GM23338 (cell line): ENCODE measurements at regions not wholly inside any gene's neighbourhood (a gene's known extent, or its start where the extent isn't known, plus 50 kb on each side); places are given as distances from the start of the nearest gene placed in this dataset.

ENCODE experiments used
- ATAC-seq: fragments of 200-7000 bp; cut with Tn5 transposase; 3 replicates; pipeline ENCODE4 v1.9.1; 2020
- DNase-seq: peaks from one replicate; pipeline ENCODE4 v3.0.0-alpha.2; 2015; ENCODE audit warnings: low spot score
- H2AFZ ChIP-seq: fragments of 200-600 bp; sonication (generic); 2 replicates; pipeline ENCODE4 v1.8.0; 2016; ENCODE audit warnings: antibody characterized with exemption, mild to moderate bottlenecking, moderate library complexity
- H3F3A ChIP-seq: fragments of 200-600 bp; sonication (generic); replicated peaks from 2 replicates; pipeline ENCODE4 v1.8.0; 2017; ENCODE audit warnings: antibody characterized with exemption, mixed run types, low read depth
- H3K27ac ChIP-seq: fragments of 200-600 bp; sonication (generic); 2 replicates; pipeline ENCODE4 v1.6.1; 2016; ENCODE audit warnings: low read depth
- H3K27me3 ChIP-seq: fragments of 200-600 bp; sonication (generic); 2 replicates; pipeline ENCODE4 v1.8.0; 2016; ENCODE audit warnings: mild to moderate bottlenecking, mixed run types, moderate library complexity; ENCODE audit not compliant: insufficient read depth
- H3K36me3 ChIP-seq: fragments of 200-600 bp; sonication (generic); 2 replicates; pipeline ENCODE4 v1.8.0; 2016; ENCODE audit warnings: mild to moderate bottlenecking; ENCODE audit not compliant: insufficient read depth
- H3K4me1 ChIP-seq: fragments of 200-600 bp; sonication (generic); 2 replicates; pipeline ENCODE4 v1.8.0; 2016; ENCODE audit warnings: mild to moderate bottlenecking, moderate library complexity; ENCODE audit not compliant: insufficient read depth
- H3K4me2 ChIP-seq: fragments of 200-600 bp; sonication (generic); 2 replicates; pipeline ENCODE4 v1.7.1; 2017; ENCODE audit warnings: mixed run types
- H3K4me3 ChIP-seq: fragments of 200-600 bp; sonication (generic); 2 replicates; pipeline ENCODE4 v1.6.1; 2016; ENCODE audit warnings: mixed run types
- H3K79me2 ChIP-seq: fragments of 200-600 bp; sonication (generic); replicated peaks from 2 replicates; pipeline ENCODE4 v1.8.0; 2017; ENCODE audit warnings: mild to moderate bottlenecking; ENCODE audit not compliant: insufficient read depth
- H3K9me2 ChIP-seq: fragments of 200-600 bp; sonication (generic); 2 replicates; pipeline ENCODE4 v1.8.0; 2017; ENCODE audit not compliant: insufficient read depth
- H4K20me1 ChIP-seq: fragments of 200-600 bp; sonication (generic); replicated peaks from 2 replicates; pipeline ENCODE4 v1.8.0; 2017; ENCODE audit warnings: mild to moderate bottlenecking; ENCODE audit not compliant: insufficient read depth
- H3K27ac Mint-ChIP-seq: 2 replicates; pipeline ENCODE4 v1.8.0; 2020; ENCODE audit warnings: inconsistent platforms, mild to moderate bottlenecking, moderate library complexity, mixed read lengths
- H3K27me3 Mint-ChIP-seq: 3 replicates; pipeline ENCODE4 v1.8.0; 2022; ENCODE audit warnings: low read depth, mild to moderate bottlenecking, moderate library complexity, mixed read lengths, inconsistent platforms; ENCODE audit not compliant: insufficient read depth, poor library complexity
- H3K36me3 Mint-ChIP-seq: 3 replicates; pipeline ENCODE4 v1.8.0; 2021; ENCODE audit warnings: low read depth, mild to moderate bottlenecking, inconsistent platforms, moderate library complexity, mixed read lengths
- H3K4me1 Mint-ChIP-seq: 3 replicates; pipeline ENCODE4 v1.8.0; 2020; ENCODE audit warnings: mild to moderate bottlenecking, inconsistent platforms, mixed read lengths
- H3K4me3 Mint-ChIP-seq: 3 replicates; pipeline ENCODE4 v1.8.0; 2021; ENCODE audit warnings: moderate library complexity, mild to moderate bottlenecking, inconsistent platforms, mixed read lengths
- H3K9me3 Mint-ChIP-seq: 3 replicates; pipeline ENCODE4 v1.8.0; 2020; ENCODE audit warnings: moderate library complexity, mild to moderate bottlenecking, inconsistent platforms, mixed read lengths
- EZH2phosphoT487 ChIP-seq: fragments of 200-600 bp; sonication (generic); IDR thresholded peaks from one replicate; pipeline ENCODE4 v1.8.1; 2018; ENCODE audit warnings: antibody characterized with exemption; ENCODE audit not compliant: unreplicated experiment
- JUNB ChIP-seq: IDR thresholded peaks from one replicate; pipeline ENCODE4 v1.6.1; 2016; ENCODE audit warnings: antibody characterized with exemption; ENCODE audit not compliant: unreplicated experiment
- STAT1 ChIP-seq: IDR thresholded peaks from one replicate; pipeline ENCODE4 v1.6.1; 2016; ENCODE audit warnings: antibody characterized with exemption; ENCODE audit not compliant: unreplicated experiment
- ZNF114 ChIP-seq: fragments of 250-450 bp; sonication (Bioruptor Pico); IDR thresholded peaks from 2 replicates; pipeline ENCODE4 v1.5.0; 2020; ENCODE audit warnings: mild to moderate bottlenecking, moderate library complexity
- TF ChIP-seq, protein P1 (sequence below), 2 experiments: fragments of 200-600 bp in 1 of 2; sonication (generic) in 1 of 2; conservative IDR thresholded peaks; 2 replicates each; pipeline versions ENCODE4 v1.5.1 to v1.6.1; 2016 to 2017; ENCODE audit warnings: antibody characterized with exemption in 2 of 2, low read depth in 2 of 2, mild to moderate bottlenecking in 2 of 2, moderate library complexity in 1 of 2
- TF ChIP-seq, protein P2 (sequence below): IDR thresholded peaks from one replicate; pipeline ENCODE4 v1.6.1; 2018; ENCODE audit warnings: antibody characterized with exemption; ENCODE audit not compliant: unreplicated experiment
- TF ChIP-seq, protein P3 (sequence below): IDR thresholded peaks from 2 replicates; pipeline ENCODE4 v1.6.1; 2016; ENCODE audit warnings: antibody characterized with exemption
- TF ChIP-seq, protein P4 (sequence below): fragments of 250-450 bp; sonication (Bioruptor Pico); IDR thresholded peaks from 2 replicates; pipeline ENCODE4 v1.5.0; 2020; ENCODE audit warnings: mild to moderate bottlenecking, moderate library complexity

DNA sequence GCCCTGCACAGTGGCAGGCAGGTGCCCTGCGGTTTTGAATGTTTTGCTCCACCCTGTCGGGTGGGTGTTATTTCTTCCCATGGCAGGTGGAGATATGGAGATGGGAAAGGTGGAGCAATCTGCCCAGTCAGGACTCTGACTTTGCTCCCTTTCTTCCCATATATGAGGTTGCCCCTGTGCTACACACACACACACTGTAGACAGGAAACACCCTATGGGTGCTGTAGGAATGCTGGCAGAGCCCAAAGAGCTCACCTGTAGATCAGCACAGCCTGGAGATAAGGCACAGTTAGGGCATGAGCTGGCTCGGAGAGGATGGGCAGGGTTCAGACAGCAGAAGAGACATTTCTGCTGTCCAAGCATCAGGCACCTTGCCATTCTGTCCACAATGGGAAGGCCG is 246.0 kb upstream of the AJAP1 start (continued):
- TF ChIP-seq, protein P1, sequence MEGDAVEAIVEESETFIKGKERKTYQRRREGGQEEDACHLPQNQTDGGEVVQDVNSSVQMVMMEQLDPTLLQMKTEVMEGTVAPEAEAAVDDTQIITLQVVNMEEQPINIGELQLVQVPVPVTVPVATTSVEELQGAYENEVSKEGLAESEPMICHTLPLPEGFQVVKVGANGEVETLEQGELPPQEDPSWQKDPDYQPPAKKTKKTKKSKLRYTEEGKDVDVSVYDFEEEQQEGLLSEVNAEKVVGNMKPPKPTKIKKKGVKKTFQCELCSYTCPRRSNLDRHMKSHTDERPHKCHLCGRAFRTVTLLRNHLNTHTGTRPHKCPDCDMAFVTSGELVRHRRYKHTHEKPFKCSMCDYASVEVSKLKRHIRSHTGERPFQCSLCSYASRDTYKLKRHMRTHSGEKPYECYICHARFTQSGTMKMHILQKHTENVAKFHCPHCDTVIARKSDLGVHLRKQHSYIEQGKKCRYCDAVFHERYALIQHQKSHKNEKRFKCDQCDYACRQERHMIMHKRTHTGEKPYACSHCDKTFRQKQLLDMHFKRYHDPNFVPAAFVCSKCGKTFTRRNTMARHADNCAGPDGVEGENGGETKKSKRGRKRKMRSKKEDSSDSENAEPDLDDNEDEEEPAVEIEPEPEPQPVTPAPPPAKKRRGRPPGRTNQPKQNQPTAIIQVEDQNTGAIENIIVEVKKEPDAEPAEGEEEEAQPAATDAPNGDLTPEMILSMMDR (conservative IDR thresholded peaks at IDR 0.05; ENCODE audit: low read depth in 2 of 2), result no peak
- TF ChIP-seq, protein P2, sequence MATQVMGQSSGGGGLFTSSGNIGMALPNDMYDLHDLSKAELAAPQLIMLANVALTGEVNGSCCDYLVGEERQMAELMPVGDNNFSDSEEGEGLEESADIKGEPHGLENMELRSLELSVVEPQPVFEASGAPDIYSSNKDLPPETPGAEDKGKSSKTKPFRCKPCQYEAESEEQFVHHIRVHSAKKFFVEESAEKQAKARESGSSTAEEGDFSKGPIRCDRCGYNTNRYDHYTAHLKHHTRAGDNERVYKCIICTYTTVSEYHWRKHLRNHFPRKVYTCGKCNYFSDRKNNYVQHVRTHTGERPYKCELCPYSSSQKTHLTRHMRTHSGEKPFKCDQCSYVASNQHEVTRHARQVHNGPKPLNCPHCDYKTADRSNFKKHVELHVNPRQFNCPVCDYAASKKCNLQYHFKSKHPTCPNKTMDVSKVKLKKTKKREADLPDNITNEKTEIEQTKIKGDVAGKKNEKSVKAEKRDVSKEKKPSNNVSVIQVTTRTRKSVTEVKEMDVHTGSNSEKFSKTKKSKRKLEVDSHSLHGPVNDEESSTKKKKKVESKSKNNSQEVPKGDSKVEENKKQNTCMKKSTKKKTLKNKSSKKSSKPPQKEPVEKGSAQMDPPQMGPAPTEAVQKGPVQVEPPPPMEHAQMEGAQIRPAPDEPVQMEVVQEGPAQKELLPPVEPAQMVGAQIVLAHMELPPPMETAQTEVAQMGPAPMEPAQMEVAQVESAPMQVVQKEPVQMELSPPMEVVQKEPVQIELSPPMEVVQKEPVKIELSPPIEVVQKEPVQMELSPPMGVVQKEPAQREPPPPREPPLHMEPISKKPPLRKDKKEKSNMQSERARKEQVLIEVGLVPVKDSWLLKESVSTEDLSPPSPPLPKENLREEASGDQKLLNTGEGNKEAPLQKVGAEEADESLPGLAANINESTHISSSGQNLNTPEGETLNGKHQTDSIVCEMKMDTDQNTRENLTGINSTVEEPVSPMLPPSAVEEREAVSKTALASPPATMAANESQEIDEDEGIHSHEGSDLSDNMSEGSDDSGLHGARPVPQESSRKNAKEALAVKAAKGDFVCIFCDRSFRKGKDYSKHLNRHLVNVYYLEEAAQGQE, result no peak

DNA sequence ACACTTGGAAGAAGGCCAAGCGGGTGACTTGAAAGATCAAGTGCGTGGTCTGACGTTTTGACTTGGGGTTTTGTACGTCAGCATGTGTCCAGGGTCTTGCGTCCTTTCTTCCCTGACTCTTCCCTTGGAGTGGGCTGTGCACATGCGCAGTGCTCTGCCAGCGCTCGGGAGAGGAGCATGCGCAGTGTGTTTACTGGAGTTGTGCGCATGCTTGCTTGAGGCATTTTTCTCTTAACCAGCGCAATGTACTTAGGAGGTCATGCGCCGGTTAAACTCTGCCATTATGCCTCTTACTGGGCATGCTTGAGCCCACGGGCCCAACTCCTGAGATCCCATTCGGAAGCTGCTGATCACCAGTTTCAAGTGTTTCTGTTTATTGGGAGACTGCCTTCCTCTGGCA is 242.5 kb upstream of the AJAP1 start:
- no peaks in the 10 kb centered on the region for H3K27me3 ChIP-seq
- no peaks in the 10 kb centered on the region for H3K9me2 ChIP-seq
- no peaks in the 10 kb centered on the region for H3K79me2 ChIP-seq
- H3F3A ChIP-seq, result no peaks in the 10 kb centered on the region
- H3K36me3 ChIP-seq, result peaks cover 5% of the 10 kb centered on the region; the same call in 1 of the 2 replicates
- H3K4me2 ChIP-seq, result no peak overlapping the region
- Mint-ChIP-seq H3K27me3 (peaks cover 5% of the 10 kb centered on the region), H3K36me3 (peaks cover 35% of the 10 kb centered on the region), H3K4me3 (no peak overlapping the region), H3K9me3 (peaks cover 99% of the 10 kb centered on the region), H3K4me1 (no peaks in the 10 kb centered on the region), H3K27ac (no peak overlapping the region)
- ATAC-seq (no peak), DNase-seq (no peak)
- no peak overlapping the region for H3K4me3 ChIP-seq
- no peak overlapping the region for H3K27ac ChIP-seq
- no peaks in the 10 kb centered on the region for H3K4me1 ChIP-seq
- H2AFZ ChIP-seq, result no peak overlapping the region
- no peaks in the 10 kb centered on the region for H4K20me1 ChIP-seq
- TF ChIP-seq EZH2phosphoT487 (no peak), JUNB (no peak), STAT1 (no peak), ZNF114 (no peak)
- TF ChIP-seq, protein P3, sequence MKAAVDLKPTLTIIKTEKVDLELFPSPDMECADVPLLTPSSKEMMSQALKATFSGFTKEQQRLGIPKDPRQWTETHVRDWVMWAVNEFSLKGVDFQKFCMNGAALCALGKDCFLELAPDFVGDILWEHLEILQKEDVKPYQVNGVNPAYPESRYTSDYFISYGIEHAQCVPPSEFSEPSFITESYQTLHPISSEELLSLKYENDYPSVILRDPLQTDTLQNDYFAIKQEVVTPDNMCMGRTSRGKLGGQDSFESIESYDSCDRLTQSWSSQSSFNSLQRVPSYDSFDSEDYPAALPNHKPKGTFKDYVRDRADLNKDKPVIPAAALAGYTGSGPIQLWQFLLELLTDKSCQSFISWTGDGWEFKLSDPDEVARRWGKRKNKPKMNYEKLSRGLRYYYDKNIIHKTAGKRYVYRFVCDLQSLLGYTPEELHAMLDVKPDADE, result no peak
- TF ChIP-seq, protein P4, sequence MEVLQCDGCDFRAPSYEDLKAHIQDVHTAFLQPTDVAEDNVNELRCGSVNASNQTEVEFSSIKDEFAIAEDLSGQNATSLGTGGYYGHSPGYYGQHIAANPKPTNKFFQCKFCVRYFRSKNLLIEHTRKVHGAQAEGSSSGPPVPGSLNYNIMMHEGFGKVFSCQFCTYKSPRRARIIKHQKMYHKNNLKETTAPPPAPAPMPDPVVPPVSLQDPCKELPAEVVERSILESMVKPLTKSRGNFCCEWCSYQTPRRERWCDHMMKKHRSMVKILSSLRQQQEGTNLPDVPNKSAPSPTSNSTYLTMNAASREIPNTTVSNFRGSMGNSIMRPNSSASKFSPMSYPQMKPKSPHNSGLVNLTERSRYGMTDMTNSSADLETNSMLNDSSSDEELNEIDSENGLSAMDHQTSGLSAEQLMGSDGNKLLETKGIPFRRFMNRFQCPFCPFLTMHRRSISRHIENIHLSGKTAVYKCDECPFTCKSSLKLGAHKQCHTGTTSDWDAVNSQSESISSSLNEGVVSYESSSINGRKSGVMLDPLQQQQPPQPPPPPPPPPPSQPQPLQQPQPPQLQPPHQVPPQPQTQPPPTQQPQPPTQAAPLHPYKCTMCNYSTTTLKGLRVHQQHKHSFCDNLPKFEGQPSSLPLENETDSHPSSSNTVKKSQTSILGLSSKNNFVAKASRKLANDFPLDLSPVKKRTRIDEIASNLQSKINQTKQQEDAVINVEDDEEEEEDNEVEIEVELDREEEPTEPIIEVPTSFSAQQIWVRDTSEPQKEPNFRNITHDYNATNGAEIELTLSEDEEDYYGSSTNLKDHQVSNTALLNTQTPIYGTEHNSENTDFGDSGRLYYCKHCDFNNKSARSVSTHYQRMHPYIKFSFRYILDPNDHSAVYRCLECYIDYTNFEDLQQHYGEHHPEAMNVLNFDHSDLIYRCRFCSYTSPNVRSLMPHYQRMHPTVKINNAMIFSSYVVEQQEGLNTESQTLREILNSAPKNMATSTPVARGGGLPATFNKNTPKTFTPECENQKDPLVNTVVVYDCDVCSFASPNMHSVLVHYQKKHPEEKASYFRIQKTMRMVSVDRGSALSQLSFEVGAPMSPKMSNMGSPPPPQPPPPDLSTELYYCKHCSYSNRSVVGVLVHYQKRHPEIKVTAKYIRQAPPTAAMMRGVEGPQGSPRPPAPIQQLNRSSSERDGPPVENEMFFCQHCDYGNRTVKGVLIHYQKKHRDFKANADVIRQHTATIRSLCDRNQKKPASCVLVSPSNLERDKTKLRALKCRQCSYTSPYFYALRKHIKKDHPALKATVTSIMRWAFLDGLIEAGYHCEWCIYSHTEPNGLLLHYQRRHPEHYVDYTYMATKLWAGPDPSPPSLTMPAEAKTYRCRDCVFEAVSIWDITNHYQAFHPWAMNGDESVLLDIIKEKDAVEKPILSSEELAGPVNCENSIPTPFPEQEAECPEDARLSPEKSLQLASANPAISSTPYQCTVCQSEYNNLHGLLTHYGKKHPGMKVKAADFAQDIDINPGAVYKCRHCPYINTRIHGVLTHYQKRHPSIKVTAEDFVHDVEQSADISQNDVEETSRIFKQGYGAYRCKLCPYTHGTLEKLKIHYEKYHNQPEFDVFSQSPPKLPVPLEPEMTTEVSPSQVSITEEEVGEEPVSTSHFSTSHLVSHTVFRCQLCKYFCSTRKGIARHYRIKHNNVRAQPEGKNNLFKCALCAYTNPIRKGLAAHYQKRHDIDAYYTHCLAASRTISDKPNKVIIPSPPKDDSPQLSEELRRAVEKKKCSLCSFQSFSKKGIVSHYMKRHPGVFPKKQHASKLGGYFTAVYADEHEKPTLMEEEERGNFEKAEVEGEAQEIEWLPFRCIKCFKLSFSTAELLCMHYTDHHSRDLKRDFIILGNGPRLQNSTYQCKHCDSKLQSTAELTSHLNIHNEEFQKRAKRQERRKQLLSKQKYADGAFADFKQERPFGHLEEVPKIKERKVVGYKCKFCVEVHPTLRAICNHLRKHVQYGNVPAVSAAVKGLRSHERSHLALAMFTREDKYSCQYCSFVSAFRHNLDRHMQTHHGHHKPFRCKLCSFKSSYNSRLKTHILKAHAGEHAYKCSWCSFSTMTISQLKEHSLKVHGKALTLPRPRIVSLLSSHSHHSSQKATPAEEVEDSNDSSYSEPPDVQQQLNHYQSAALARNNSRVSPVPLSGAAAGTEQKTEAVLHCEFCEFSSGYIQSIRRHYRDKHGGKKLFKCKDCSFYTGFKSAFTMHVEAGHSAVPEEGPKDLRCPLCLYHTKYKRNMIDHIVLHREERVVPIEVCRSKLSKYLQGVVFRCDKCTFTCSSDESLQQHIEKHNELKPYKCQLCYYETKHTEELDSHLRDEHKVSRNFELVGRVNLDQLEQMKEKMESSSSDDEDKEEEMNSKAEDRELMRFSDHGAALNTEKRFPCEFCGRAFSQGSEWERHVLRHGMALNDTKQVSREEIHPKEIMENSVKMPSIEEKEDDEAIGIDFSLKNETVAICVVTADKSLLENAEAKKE (CRISPR knock-in tag), result no peak
